KMS-11 (cell line): ENCODE measurements at regions not wholly inside any gene's neighbourhood (a gene's known extent, or its start where the extent isn't known, plus 50 kb on each side); places are given as distances from the start of the nearest gene placed in this dataset.

Experiments used
- H2AFZ ChIP-seq: fragments of 200-600 bp; sonication (generic); 2 replicates; pipeline ENCODE4 v1.6.1; 2016; ENCODE audit warnings: antibody characterized with exemption, mixed run types, low read depth
- H3K27ac ChIP-seq: fragments of 200-600 bp; sonication (generic); 2 replicates; pipeline ENCODE4 v1.6.1; 2016; ENCODE audit warnings: mild to moderate bottlenecking, mixed run types
- H3K27me3 ChIP-seq: fragments of 200-600 bp; sonication (generic); 2 replicates; pipeline ENCODE4 v1.6.1; 2017; ENCODE audit warnings: mild to moderate bottlenecking, low read depth, mixed run types, moderate library complexity; ENCODE audit not compliant: insufficient read depth
- H3K36me3 ChIP-seq: fragments of 200-600 bp; sonication (generic); 2 replicates; pipeline ENCODE4 v1.6.1; 2017; ENCODE audit warnings: mild to moderate bottlenecking, mixed run types; ENCODE audit not compliant: insufficient read depth
- H3K4me1 ChIP-seq: fragments of 200-600 bp; sonication (generic); 2 replicates; pipeline ENCODE4 v1.6.1; 2016; ENCODE audit warnings: mild to moderate bottlenecking, low read depth, mixed run types; ENCODE audit not compliant: poor library complexity, severe bottlenecking
- H3K4me2 ChIP-seq: fragments of 200-600 bp; sonication (generic); 2 replicates; pipeline ENCODE4 v1.7.0; 2016; ENCODE audit warnings: mild to moderate bottlenecking, mixed run types
- H3K4me3 ChIP-seq: fragments of 200-600 bp; sonication (generic); IDR thresholded peaks from 2 replicates; pipeline ENCODE4 v1.6.1; 2017; ENCODE audit warnings: low read depth, low read length, mixed read lengths; ENCODE audit not compliant: insufficient read depth
- H3K79me2 ChIP-seq: fragments of 200-600 bp; sonication (generic); 2 replicates; pipeline ENCODE4 v1.6.1; 2016; ENCODE audit warnings: low read depth, mixed run types; ENCODE audit not compliant: insufficient read depth
- H3K9ac ChIP-seq: fragments of 200-600 bp; sonication (generic); 2 replicates; pipeline ENCODE4 v1.6.1; 2016; ENCODE audit warnings: mild to moderate bottlenecking, mixed run types
- H4K20me1 ChIP-seq: fragments of 200-600 bp; sonication (generic); 2 replicates; pipeline ENCODE4 v1.6.1; 2016; ENCODE audit warnings: mild to moderate bottlenecking, mixed run types; ENCODE audit not compliant: insufficient read depth
- CTCF ChIP-seq: fragments of 200-600 bp; sonication (generic); conservative IDR thresholded peaks from 2 replicates; pipeline ENCODE4 v1.6.1; 2017; ENCODE audit warnings: low read depth, mild to moderate bottlenecking, antibody characterized with exemption, low read length, moderate library complexity, mixed read lengths

DNA sequence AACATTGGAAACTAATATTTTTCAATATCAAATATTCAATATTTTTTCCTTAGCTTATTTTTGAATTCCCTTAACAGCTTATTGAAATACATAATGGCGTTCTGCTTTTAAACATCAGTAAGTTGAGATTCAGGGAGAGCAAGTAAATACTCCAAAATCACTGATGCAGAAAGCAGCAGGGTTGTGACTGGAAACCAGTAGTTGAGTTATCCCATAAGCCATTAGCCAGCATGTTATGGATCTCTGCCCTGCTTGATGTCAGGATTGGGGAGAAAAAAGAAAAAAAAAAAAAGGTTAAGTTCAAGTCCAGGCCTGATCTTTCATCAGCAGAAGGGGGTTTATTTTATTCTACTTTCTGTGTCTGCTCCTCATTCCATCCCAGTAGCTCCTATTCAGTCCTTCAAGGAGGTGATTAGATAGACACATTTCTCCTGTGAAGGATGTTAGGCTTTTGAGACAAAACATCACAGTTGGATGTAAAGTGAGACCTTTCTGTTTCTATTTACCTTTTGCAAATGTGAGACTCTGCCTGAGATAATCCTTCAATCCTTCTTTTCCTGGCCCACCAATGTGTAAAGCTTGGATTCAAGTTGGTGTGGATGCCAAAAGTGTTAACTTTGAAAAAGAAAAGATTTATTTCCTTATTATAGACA is 110.9 kb upstream of the HDAC9 start:
- TF ChIP-seq CTCF = no peak
- H3K4me2 ChIP-seq = no peak overlapping the region
- no peak overlapping the region for H2AFZ ChIP-seq
- H3K36me3 ChIP-seq = no peaks in the 10 kb centered on the region
- no peaks in the 10 kb centered on the region for H3K4me1 ChIP-seq
- no peaks in the 10 kb centered on the region for H4K20me1 ChIP-seq
- H3K9ac ChIP-seq = no peak overlapping the region
- no peaks in the 10 kb centered on the region for H3K27me3 ChIP-seq
- H3K79me2 ChIP-seq = no peaks in the 10 kb centered on the region
- H3K27ac ChIP-seq = no peak overlapping the region
- H3K4me3 ChIP-seq = no peak overlapping the region

GRCh38 chr7:18386607-18387006 is 108.9 kb upstream of the HDAC9 start:
- no peaks in the 10 kb centered on the region for H3K79me2 ChIP-seq
- H4K20me1 ChIP-seq = no peaks in the 10 kb centered on the region
- no peak overlapping the region for H3K4me2 ChIP-seq
- no peak overlapping the region for H2AFZ ChIP-seq
- no peak overlapping the region for H3K9ac ChIP-seq
- TF ChIP-seq CTCF = no peak
- H3K27ac ChIP-seq = no peak overlapping the region
- H3K4me3 ChIP-seq = no peak overlapping the region
- H3K36me3 ChIP-seq = no peaks in the 10 kb centered on the region
- no peaks in the 10 kb centered on the region for H3K4me1 ChIP-seq
- no peaks in the 10 kb centered on the region for H3K27me3 ChIP-seq

GRCh38 chr7:18387191-18387735 is 108.3 kb upstream of the HDAC9 start:
- no peaks in the 10 kb centered on the region for H3K36me3 ChIP-seq
- no peaks in the 10 kb centered on the region for H3K27me3 ChIP-seq
- no peak overlapping the region for H3K9ac ChIP-seq
- no peak overlapping the region for H3K27ac ChIP-seq
- no peaks in the 10 kb centered on the region for H3K79me2 ChIP-seq
- TF ChIP-seq CTCF = no peak
- no peaks in the 10 kb centered on the region for H3K4me1 ChIP-seq
- no peak overlapping the region for H3K4me2 ChIP-seq
- H4K20me1 ChIP-seq = no peaks in the 10 kb centered on the region
- no peak overlapping the region for H2AFZ ChIP-seq
- no peak overlapping the region for H3K4me3 ChIP-seq

DNA sequence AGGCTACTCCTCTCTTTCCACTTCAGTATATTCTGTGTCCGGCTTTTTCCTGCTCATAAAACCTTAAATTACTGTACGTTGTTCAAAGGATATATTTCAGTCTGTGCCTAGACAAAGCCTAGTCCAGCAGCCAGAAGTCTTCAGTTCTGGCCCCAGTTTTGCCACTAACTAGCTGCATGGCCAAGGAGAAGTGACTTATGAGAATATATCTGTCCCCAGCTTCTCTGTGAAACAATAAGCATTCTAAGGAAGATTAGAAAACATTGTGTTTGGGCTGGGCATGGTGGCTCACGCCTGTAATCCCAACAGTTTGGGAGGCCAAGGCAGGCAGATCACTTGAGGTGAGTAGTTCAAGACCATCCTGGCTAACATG is 105.0 kb upstream of the HDAC9 start:
- H3K36me3 ChIP-seq = no peaks in the 10 kb centered on the region
- H4K20me1 ChIP-seq = no peaks in the 10 kb centered on the region
- no peak overlapping the region for H3K4me2 ChIP-seq
- H3K4me1 ChIP-seq = no peaks in the 10 kb centered on the region
- no peak for TF ChIP-seq CTCF
- H2AFZ ChIP-seq = no peak overlapping the region
- no peaks in the 10 kb centered on the region for H3K79me2 ChIP-seq
- no peak overlapping the region for H3K9ac ChIP-seq
- no peaks in the 10 kb centered on the region for H3K27me3 ChIP-seq
- H3K4me3 ChIP-seq = no peak overlapping the region
- H3K27ac ChIP-seq = no peak overlapping the region
